WERI-Rb-1 (cell line): ENCODE measurements at regions not wholly inside any gene's neighbourhood (a gene's known extent, or its start where the extent isn't known, plus 50 kb on each side); places are given as distances from the start of the nearest gene placed in this dataset.

ENCODE experiments used
- DNase-seq: peaks from one replicate; pipeline ENCODE4 v3.0.0-alpha.2; 2020
- H3K27ac ChIP-seq: fragments of 250-450 bp; sonication (Bioruptor Pico); 2 replicates; pipeline ENCODE4 v1.5.1; 2020; ENCODE audit warnings: mild to moderate bottlenecking, moderate library complexity
- H3K27me3 ChIP-seq: fragments of 250-450 bp; sonication (Bioruptor Pico); 2 replicates; pipeline ENCODE4 v1.5.1; 2021; ENCODE audit warnings: mild to moderate bottlenecking, low read depth, moderate library complexity; ENCODE audit not compliant: insufficient read depth, severe bottlenecking
- H3K36me3 ChIP-seq: fragments of 250-450 bp; sonication (Bioruptor Pico); 2 replicates; pipeline ENCODE4 v1.5.1; 2020; ENCODE audit warnings: mild to moderate bottlenecking, moderate library complexity
- H3K4me3 ChIP-seq: 2 replicates; pipeline ENCODE4 v1.5.1; 2011; ENCODE audit warnings: low read depth, mild to moderate bottlenecking, control low read depth, low read length
- H3K9me3 ChIP-seq: fragments of 250-450 bp; sonication (Bioruptor Pico); 2 replicates; pipeline ENCODE4 v1.5.1; 2021; ENCODE audit warnings: mild to moderate bottlenecking, moderate library complexity; ENCODE audit not compliant: severe bottlenecking
- CTCF ChIP-seq: IDR thresholded peaks from 2 replicates; pipeline ENCODE4 v1.5.1; 2011; ENCODE audit warnings: low read depth, mild to moderate bottlenecking, control low read depth, inconsistent platforms, low read length

GRCh38 chr2:79210274-79210917 is 50.8 kb upstream of the REG3A start:
- no peak for TF ChIP-seq CTCF
- Histone ChIP-seq H3K27me3 (peaks cover 23% of the 10 kb centered on the region), H3K9me3 (no peaks in the 10 kb centered on the region), H3K27ac (no peak overlapping the region), H3K36me3 (no peaks in the 10 kb centered on the region), H3K4me3 (no peak overlapping the region)
- DNase-seq, result no peak
